HCT116 (cell line): ENCODE measurements at regions not wholly inside any gene's neighbourhood (a gene's known extent, or its start where the extent isn't known, plus 50 kb on each side); places are given as distances from the start of the nearest gene placed in this dataset.

Experiments
- CTCF ChIP-seq, 3 experiments: fragments of 200-600 bp in 1 of 3; sonication (generic) in 1 of 3; IDR thresholded peaks in 2 of 3; conservative IDR thresholded peaks in 1 of 3; 2 replicates each; pipeline ENCODE4 v1.5.1; 2012 to 2017; ENCODE audit warnings: low read depth in 2 of 3, low read length in 2 of 3, antibody characterized with exemption in 1 of 3, borderline replicate concordance in 1 of 3, control low read depth in 1 of 3, mild to moderate bottlenecking in 1 of 3, mixed read lengths in 1 of 3, mixed run types in 1 of 3, moderate library complexity in 1 of 3; ENCODE audit not compliant: insufficient read depth in 1 of 3
- ELF1 ChIP-seq: IDR thresholded peaks from 2 replicates; pipeline ENCODE4 v1.6.1; 2012; ENCODE audit warnings: low read depth, borderline replicate concordance
- EZH2 ChIP-seq: fragments of 200-600 bp; sonication (generic); IDR thresholded peaks from 2 replicates; pipeline ENCODE4 v1.6.1; 2017; ENCODE audit warnings: antibody characterized with exemption, mixed run types
- MAX ChIP-seq: IDR thresholded peaks from 2 replicates; pipeline ENCODE4 v1.6.1; 2012
- POLR2AphosphoS5 ChIP-seq: IDR thresholded peaks from 2 replicates; pipeline ENCODE4 v1.6.1; 2011; ENCODE audit warnings: mild to moderate bottlenecking, low read depth, low read length, moderate library complexity
- SIN3A ChIP-seq: IDR thresholded peaks from 2 replicates; pipeline ENCODE4 v1.6.1; 2012; ENCODE audit warnings: low read depth
- ZBTB33 ChIP-seq: IDR thresholded peaks from 2 replicates; pipeline ENCODE4 v1.6.1; 2011; ENCODE audit warnings: mild to moderate bottlenecking, low read length, moderate library complexity; ENCODE audit not compliant: insufficient replicate concordance; ENCODE audit errors: extremely low read depth
- ZNF274 ChIP-seq: fragments of 200-500 bp; sonication (Bioruptor generic); IDR thresholded peaks from 2 replicates; pipeline ENCODE4 v1.6.1; 2014; ENCODE audit warnings: mild to moderate bottlenecking, low read depth, low read length, inconsistent platforms

- TF ChIP-seq CTCF (IDR thresholded peaks at IDR 0.05 in 2 of 3, conservative IDR thresholded peaks at IDR 0.05 in 1 of 3; ENCODE audit: borderline replicate concordance in 1 of 3, insufficient read depth in 1 of 3, low read depth in 2 of 3, low read length in 2 of 3) = no peak
- no peak for TF ChIP-seq SIN3A
- TF ChIP-seq ELF1 = no peak
- no peak for TF ChIP-seq ZNF274
- no peak for TF ChIP-seq EZH2
- TF ChIP-seq POLR2AphosphoS5 = no peak
- no peak for TF ChIP-seq MAX
- TF ChIP-seq ZBTB33 = no peak
Measured at GRCh38 chr4:24382381-24382780, 202.0 kb downstream of the DHX15 start.
